GM23338 (cell line): ENCODE measurements at regions not wholly inside any gene's neighbourhood (a gene's known extent, or its start where the extent isn't known, plus 50 kb on each side); places are given as distances from the start of the nearest gene placed in this dataset.
A peak's percentile ranks its signal among the peaks of the same experiment; 100 is the strongest.

Experiments used
- ATAC-seq: fragments of 200-7000 bp; cut with Tn5 transposase; 3 replicates; pipeline ENCODE4 v1.9.1; 2020
- DNase-seq: peaks from one replicate; pipeline ENCODE4 v3.0.0-alpha.2; 2015; ENCODE audit warnings: low spot score
- H2AFZ ChIP-seq: fragments of 200-600 bp; sonication (generic); 2 replicates; pipeline ENCODE4 v1.8.0; 2016; ENCODE audit warnings: antibody characterized with exemption, mild to moderate bottlenecking, moderate library complexity
- H3F3A ChIP-seq: fragments of 200-600 bp; sonication (generic); replicated peaks from 2 replicates; pipeline ENCODE4 v1.8.0; 2017; ENCODE audit warnings: antibody characterized with exemption, mixed run types, low read depth
- H3K27ac ChIP-seq: fragments of 200-600 bp; sonication (generic); 2 replicates; pipeline ENCODE4 v1.6.1; 2016; ENCODE audit warnings: low read depth
- H3K27me3 ChIP-seq: fragments of 200-600 bp; sonication (generic); 2 replicates; pipeline ENCODE4 v1.8.0; 2016; ENCODE audit warnings: mild to moderate bottlenecking, mixed run types, moderate library complexity; ENCODE audit not compliant: insufficient read depth
- H3K36me3 ChIP-seq: fragments of 200-600 bp; sonication (generic); 2 replicates; pipeline ENCODE4 v1.8.0; 2016; ENCODE audit warnings: mild to moderate bottlenecking; ENCODE audit not compliant: insufficient read depth
- H3K4me1 ChIP-seq: fragments of 200-600 bp; sonication (generic); 2 replicates; pipeline ENCODE4 v1.8.0; 2016; ENCODE audit warnings: mild to moderate bottlenecking, moderate library complexity; ENCODE audit not compliant: insufficient read depth
- H3K4me2 ChIP-seq: fragments of 200-600 bp; sonication (generic); 2 replicates; pipeline ENCODE4 v1.7.1; 2017; ENCODE audit warnings: mixed run types
- H3K4me3 ChIP-seq: fragments of 200-600 bp; sonication (generic); 2 replicates; pipeline ENCODE4 v1.6.1; 2016; ENCODE audit warnings: mixed run types
- H3K79me2 ChIP-seq: fragments of 200-600 bp; sonication (generic); replicated peaks from 2 replicates; pipeline ENCODE4 v1.8.0; 2017; ENCODE audit warnings: mild to moderate bottlenecking; ENCODE audit not compliant: insufficient read depth
- H3K9me2 ChIP-seq: fragments of 200-600 bp; sonication (generic); 2 replicates; pipeline ENCODE4 v1.8.0; 2017; ENCODE audit not compliant: insufficient read depth
- H4K20me1 ChIP-seq: fragments of 200-600 bp; sonication (generic); replicated peaks from 2 replicates; pipeline ENCODE4 v1.8.0; 2017; ENCODE audit warnings: mild to moderate bottlenecking; ENCODE audit not compliant: insufficient read depth
- H3K27ac Mint-ChIP-seq: 2 replicates; pipeline ENCODE4 v1.8.0; 2020; ENCODE audit warnings: inconsistent platforms, mild to moderate bottlenecking, moderate library complexity, mixed read lengths
- H3K27me3 Mint-ChIP-seq: 3 replicates; pipeline ENCODE4 v1.8.0; 2022; ENCODE audit warnings: low read depth, mild to moderate bottlenecking, moderate library complexity, mixed read lengths, inconsistent platforms; ENCODE audit not compliant: insufficient read depth, poor library complexity
- H3K36me3 Mint-ChIP-seq: 3 replicates; pipeline ENCODE4 v1.8.0; 2021; ENCODE audit warnings: low read depth, mild to moderate bottlenecking, inconsistent platforms, moderate library complexity, mixed read lengths
- H3K4me1 Mint-ChIP-seq: 3 replicates; pipeline ENCODE4 v1.8.0; 2020; ENCODE audit warnings: mild to moderate bottlenecking, inconsistent platforms, mixed read lengths
- H3K4me3 Mint-ChIP-seq: 3 replicates; pipeline ENCODE4 v1.8.0; 2021; ENCODE audit warnings: moderate library complexity, mild to moderate bottlenecking, inconsistent platforms, mixed read lengths
- H3K9me3 Mint-ChIP-seq: 3 replicates; pipeline ENCODE4 v1.8.0; 2020; ENCODE audit warnings: moderate library complexity, mild to moderate bottlenecking, inconsistent platforms, mixed read lengths
- CREB1 ChIP-seq: fragments of 250-450 bp; sonication (Bioruptor Pico); IDR thresholded peaks from 2 replicates; pipeline ENCODE4 v1.5.0; 2020; ENCODE audit warnings: low read depth, mild to moderate bottlenecking, moderate library complexity
- CTCF ChIP-seq, 2 experiments: fragments of 200-600 bp in 1 of 2; sonication (generic) in 1 of 2; conservative IDR thresholded peaks; 2 replicates each; pipeline versions ENCODE4 v1.5.1 to v1.6.1; 2016 to 2017; ENCODE audit warnings: antibody characterized with exemption in 2 of 2, low read depth in 2 of 2, mild to moderate bottlenecking in 2 of 2, moderate library complexity in 1 of 2
- EZH2phosphoT487 ChIP-seq: fragments of 200-600 bp; sonication (generic); IDR thresholded peaks from one replicate; pipeline ENCODE4 v1.8.1; 2018; ENCODE audit warnings: antibody characterized with exemption; ENCODE audit not compliant: unreplicated experiment
- JUNB ChIP-seq: IDR thresholded peaks from one replicate; pipeline ENCODE4 v1.6.1; 2016; ENCODE audit warnings: antibody characterized with exemption; ENCODE audit not compliant: unreplicated experiment
- NANOG ChIP-seq: IDR thresholded peaks from 2 replicates; pipeline ENCODE4 v1.6.1; 2016; ENCODE audit warnings: antibody characterized with exemption, borderline replicate concordance
- ZNF114 ChIP-seq: fragments of 250-450 bp; sonication (Bioruptor Pico); IDR thresholded peaks from 2 replicates; pipeline ENCODE4 v1.5.0; 2020; ENCODE audit warnings: mild to moderate bottlenecking, moderate library complexity
- ZNF331 ChIP-seq: fragments of 250-450 bp; sonication (Bioruptor Pico); IDR thresholded peaks from 2 replicates; pipeline ENCODE4 v1.5.0; 2020; ENCODE audit warnings: low read depth, mild to moderate bottlenecking, moderate library complexity
- ZNF462 ChIP-seq: fragments of 250-450 bp; sonication (Bioruptor Pico); IDR thresholded peaks from 2 replicates; pipeline ENCODE4 v1.5.0; 2020; ENCODE audit warnings: mild to moderate bottlenecking, moderate library complexity
- TF ChIP-seq, protein P1 (sequence below): IDR thresholded peaks from one replicate; pipeline ENCODE4 v1.6.1; 2018; ENCODE audit warnings: antibody characterized with exemption; ENCODE audit not compliant: unreplicated experiment

GRCh38 chr4:182175788-182176519 lies 67.2 kb upstream of the TENM3 start:
- Mint-ChIP-seq H3K4me1 (peaks cover 33% of the 10 kb centered on the region), H3K36me3 (no peaks in the 10 kb centered on the region), H3K9me3 (no peaks in the 10 kb centered on the region), H3K27ac (no peak overlapping the region), H3K4me3 (no peak overlapping the region), H3K27me3 (no peaks in the 10 kb centered on the region)
- DNase-seq (no peak), ATAC-seq (no peak)
- no peak overlapping the region for H3K4me2 ChIP-seq
- H3K27ac ChIP-seq = no peak overlapping the region
- H3F3A ChIP-seq = no peaks in the 10 kb centered on the region
- no peak overlapping the region for H2AFZ ChIP-seq
- peaks cover 26% of the 10 kb centered on the region; the same call in 1 of the 2 replicates for H3K4me1 ChIP-seq
- H3K4me3 ChIP-seq = no peak overlapping the region
- H3K79me2 ChIP-seq = peaks cover 4% of the 10 kb centered on the region; the same call in 1 of the 2 replicates
- H4K20me1 ChIP-seq = no peaks in the 10 kb centered on the region
- no peaks in the 10 kb centered on the region for H3K36me3 ChIP-seq
- TF ChIP-seq, protein P1, sequence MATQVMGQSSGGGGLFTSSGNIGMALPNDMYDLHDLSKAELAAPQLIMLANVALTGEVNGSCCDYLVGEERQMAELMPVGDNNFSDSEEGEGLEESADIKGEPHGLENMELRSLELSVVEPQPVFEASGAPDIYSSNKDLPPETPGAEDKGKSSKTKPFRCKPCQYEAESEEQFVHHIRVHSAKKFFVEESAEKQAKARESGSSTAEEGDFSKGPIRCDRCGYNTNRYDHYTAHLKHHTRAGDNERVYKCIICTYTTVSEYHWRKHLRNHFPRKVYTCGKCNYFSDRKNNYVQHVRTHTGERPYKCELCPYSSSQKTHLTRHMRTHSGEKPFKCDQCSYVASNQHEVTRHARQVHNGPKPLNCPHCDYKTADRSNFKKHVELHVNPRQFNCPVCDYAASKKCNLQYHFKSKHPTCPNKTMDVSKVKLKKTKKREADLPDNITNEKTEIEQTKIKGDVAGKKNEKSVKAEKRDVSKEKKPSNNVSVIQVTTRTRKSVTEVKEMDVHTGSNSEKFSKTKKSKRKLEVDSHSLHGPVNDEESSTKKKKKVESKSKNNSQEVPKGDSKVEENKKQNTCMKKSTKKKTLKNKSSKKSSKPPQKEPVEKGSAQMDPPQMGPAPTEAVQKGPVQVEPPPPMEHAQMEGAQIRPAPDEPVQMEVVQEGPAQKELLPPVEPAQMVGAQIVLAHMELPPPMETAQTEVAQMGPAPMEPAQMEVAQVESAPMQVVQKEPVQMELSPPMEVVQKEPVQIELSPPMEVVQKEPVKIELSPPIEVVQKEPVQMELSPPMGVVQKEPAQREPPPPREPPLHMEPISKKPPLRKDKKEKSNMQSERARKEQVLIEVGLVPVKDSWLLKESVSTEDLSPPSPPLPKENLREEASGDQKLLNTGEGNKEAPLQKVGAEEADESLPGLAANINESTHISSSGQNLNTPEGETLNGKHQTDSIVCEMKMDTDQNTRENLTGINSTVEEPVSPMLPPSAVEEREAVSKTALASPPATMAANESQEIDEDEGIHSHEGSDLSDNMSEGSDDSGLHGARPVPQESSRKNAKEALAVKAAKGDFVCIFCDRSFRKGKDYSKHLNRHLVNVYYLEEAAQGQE = no peak
- no peak for TF ChIP-seq CTCF (conservative IDR thresholded peaks at IDR 0.05; ENCODE audit: low read depth in 2 of 2)
- TF ChIP-seq CREB1 (CRISPR knock-in tag) = no peak
- no peak for TF ChIP-seq JUNB
- H3K9me2 ChIP-seq = no peaks in the 10 kb centered on the region
- H3K27me3 ChIP-seq = no peaks in the 10 kb centered on the region

- Histone ChIP-seq H3K4me3 (no peak overlapping the region), H3K4me2 (no peak overlapping the region), H3K27ac (no peak overlapping the region), H3K27me3 (no peaks in the 10 kb centered on the region), H3K4me1 (peaks cover 28% of the 10 kb centered on the region; the same call in 1 of the 2 replicates), H3K9me2 (no peaks in the 10 kb centered on the region), H3K79me2 (no peaks in the 10 kb centered on the region; the same call in 1 of the 2 replicates), H3F3A (no peaks in the 10 kb centered on the region), H4K20me1 (no peaks in the 10 kb centered on the region), H3K36me3 (no peaks in the 10 kb centered on the region), H2AFZ (no peak overlapping the region)
- ATAC-seq (peak; percentile 44; the same call in 2 of the 3 replicates), DNase-seq (no peak)
- Mint-ChIP-seq H3K27ac (0 out of 2 replicates have a peak overlapping the region, but pooled peaks have one; percentile 20), H3K9me3 (no peaks in the 10 kb centered on the region), H3K4me3 (no peak overlapping the region; the same call in 2 of the 3 replicates), H3K36me3 (no peaks in the 10 kb centered on the region), H3K4me1 (peaks cover 36% of the 10 kb centered on the region), H3K27me3 (no peaks in the 10 kb centered on the region)
- TF ChIP-seq EZH2phosphoT487 (no peak), NANOG (no peak), JUNB (no peak), ZNF114 (no peak), ZNF331 (CRISPR knock-in tag) (no peak), ZNF462 (CRISPR knock-in tag) (no peak)
These were observed 66.0 kb upstream of the TENM3 start for GRCh38 chr4:182177166-182177565.
